ENCODE measurements at regions not wholly inside any gene's neighbourhood (a gene's known extent, or its start where the extent isn't known, plus 50 kb on each side); places are given as distances from the start of the nearest gene placed in this dataset.
A peak's percentile ranks its signal among the peaks of the same experiment; 100 is the strongest.

GRCh38 chr4:146095860-146096259, 79.7 kb upstream of the LSM6 start:
- Histone ChIP-seq H3K4me3 (ENCODE audit: control extremely low read depth in 1 of 5, extremely low read depth in 1 of 5, insufficient read depth in 1 of 5, low read depth in 2 of 5, low read length in 4 of 5) (no peak overlapping the region), H3K9me3 (ENCODE audit: control extremely low read depth in 1 of 3, control insufficient read depth in 2 of 3, insufficient read depth in 1 of 3, low read length in 2 of 3) (peaks cover 0 to 4% (median 0%) of the 10 kb centered on the region in 3 donors), H4K20me1 (ENCODE audit: control insufficient read depth, insufficient read depth, low read length, poor library complexity, severe bottlenecking) (no peaks in the 10 kb centered on the region), H3K4me2 (replicated peaks; ENCODE audit: low read depth, low read length, poor library complexity, severe bottlenecking) (no peak overlapping the region), H3K36me3 (replicated peaks in 1 of 2; ENCODE audit: control extremely low read depth in 1 of 2, control insufficient read depth in 1 of 2, extremely low read depth in 1 of 2, insufficient read depth in 2 of 2, low read length in 1 of 2) (no peaks in the 10 kb centered on the region), H3K79me2 (ENCODE audit: control insufficient read depth, insufficient read depth, low read length) (no peaks in the 10 kb centered on the region), H3K4me1 (ENCODE audit: control insufficient read depth in 2 of 2, insufficient read depth in 2 of 2, low read length in 2 of 2) (no peaks in the 10 kb centered on the region), H3K27ac (ENCODE audit: low read length in 2 of 2) (no peak overlapping the region), H3K9ac (ENCODE audit: low read length) (no peak overlapping the region), H3K27me3 (replicated peaks in 1 of 4; ENCODE audit: control extremely low read depth in 1 of 4, control insufficient read depth in 3 of 4, insufficient read depth in 4 of 4, low read length in 3 of 4) (no peaks in the 10 kb centered on the region), H2AFZ (ENCODE audit: insufficient read depth, low read depth, low read length, poor library complexity, severe bottlenecking) (no peak overlapping the region)
- ChIA-PET CTCF (interaction anchor here (0.7 to 1.7 kb wide), 8 partner anchors 15 to 139 kb away, joined by 3 to 8 read pairs (median 4); no protein-coding TSS in a partner anchor), POLR2A (no interaction called here)
- H3K27ac Mint-ChIP-seq: no peak overlapping the region
- H3K4me1 Mint-ChIP-seq: peaks cover 10% of the 10 kb centered on the region
- intact Hi-C loops (cut with micrococcal nuclease): no loop called here
- no CpG with 5 or more reads among the region's 2 CpGs for WGBS (ENCODE audit: insufficient coverage)
- DNase-seq: no peak
- no peaks in the 10 kb centered on the region for H3K27me3 Mint-ChIP-seq
- H3K9me3 Mint-ChIP-seq (ENCODE audit: insufficient read depth): no peaks in the 10 kb centered on the region
- ATAC-seq (ENCODE audit: low read depth): no peak
- TF ChIP-seq EZH2 (IDR thresholded peaks at IDR 0.05; ENCODE audit: borderline replicate concordance, insufficient read depth, low read depth, low read length, poor library complexity, severe bottlenecking) (no peak), CTCF (IDR thresholded peaks at IDR 0.05) (no peak)
- H3K4me3 Mint-ChIP-seq: no peak overlapping the region

- peak; percentile 51 for DNase-seq
- Histone ChIP-seq H3K36me3 (replicated peaks in 1 of 2; ENCODE audit: control extremely low read depth in 1 of 2, control insufficient read depth in 1 of 2, extremely low read depth in 1 of 2, insufficient read depth in 2 of 2, low read length in 1 of 2) (no peaks in the 10 kb centered on the region), H3K4me3 (ENCODE audit: control extremely low read depth in 1 of 5, extremely low read depth in 1 of 5, insufficient read depth in 1 of 5, low read depth in 2 of 5, low read length in 4 of 5) (no peak overlapping the region), H4K20me1 (ENCODE audit: control insufficient read depth, insufficient read depth, low read length, poor library complexity, severe bottlenecking) (no peaks in the 10 kb centered on the region), H3K4me2 (replicated peaks; ENCODE audit: low read depth, low read length, poor library complexity, severe bottlenecking) (no peak overlapping the region), H2AFZ (ENCODE audit: insufficient read depth, low read depth, low read length, poor library complexity, severe bottlenecking) (no peak overlapping the region), H3K9me3 (ENCODE audit: control extremely low read depth in 1 of 3, control insufficient read depth in 2 of 3, insufficient read depth in 1 of 3, low read length in 2 of 3) (peaks cover 0 to 4% (median 0%) of the 10 kb centered on the region in 3 donors), H3K4me1 (ENCODE audit: control insufficient read depth in 2 of 2, insufficient read depth in 2 of 2, low read length in 2 of 2) (no peaks in the 10 kb centered on the region), H3K27ac (ENCODE audit: low read length in 2 of 2) (no peak overlapping the region), H3K27me3 (replicated peaks in 1 of 4; ENCODE audit: control extremely low read depth in 1 of 4, control insufficient read depth in 3 of 4, insufficient read depth in 4 of 4, low read length in 3 of 4) (no peaks in the 10 kb centered on the region), H3K9ac (ENCODE audit: low read length) (no peak overlapping the region), H3K79me2 (ENCODE audit: control insufficient read depth, insufficient read depth, low read length) (no peaks in the 10 kb centered on the region)
- 80% methylated on average over 1 of the region's 4 CpGs for WGBS (ENCODE audit: insufficient coverage)
- TF ChIP-seq CTCF (IDR thresholded peaks at IDR 0.05): peak; percentile 71
- TF ChIP-seq EZH2 (IDR thresholded peaks at IDR 0.05; ENCODE audit: borderline replicate concordance, insufficient read depth, low read depth, low read length, poor library complexity, severe bottlenecking): no peak
- CTCF ChIA-PET: interaction anchor here (0.6 to 1.8 kb wide), 10 partner anchors 13 to 139 kb away, joined by 3 to 8 read pairs (median 4); no protein-coding TSS in a partner anchor
- peaks cover 9% of the 10 kb centered on the region for H3K4me1 Mint-ChIP-seq
- no peak for ATAC-seq (ENCODE audit: low read depth)
- POLR2A ChIA-PET: no interaction called here
- no peaks in the 10 kb centered on the region for H3K27me3 Mint-ChIP-seq
- H3K27ac Mint-ChIP-seq: no peak overlapping the region
- intact Hi-C loops (cut with micrococcal nuclease): no loop called here
- no peaks in the 10 kb centered on the region for H3K9me3 Mint-ChIP-seq (ENCODE audit: insufficient read depth)
- no peak overlapping the region for H3K4me3 Mint-ChIP-seq
Measured at GRCh38 chr4:146095091-146095690, 80.3 kb upstream of the LSM6 start.
